GM18870 (cell line): ENCODE measurements at regions not wholly inside any gene's neighbourhood (a gene's known extent, or its start where the extent isn't known, plus 50 kb on each side); places are given as distances from the start of the nearest gene placed in this dataset.
"Not testable (repeated sequence)": the region's sequence is repeated elsewhere in the genome, so short reads cannot be mapped to it uniquely, and the experiment has no call there.

Source experiments
- ATAC-seq: cut with Tn5 transposase; IDR thresholded peaks from one replicate; pipeline ENCODE4 v1.9.1; 2021; ENCODE audit warnings: moderate library complexity; ENCODE audit not compliant: unreplicated experiment

DNA sequence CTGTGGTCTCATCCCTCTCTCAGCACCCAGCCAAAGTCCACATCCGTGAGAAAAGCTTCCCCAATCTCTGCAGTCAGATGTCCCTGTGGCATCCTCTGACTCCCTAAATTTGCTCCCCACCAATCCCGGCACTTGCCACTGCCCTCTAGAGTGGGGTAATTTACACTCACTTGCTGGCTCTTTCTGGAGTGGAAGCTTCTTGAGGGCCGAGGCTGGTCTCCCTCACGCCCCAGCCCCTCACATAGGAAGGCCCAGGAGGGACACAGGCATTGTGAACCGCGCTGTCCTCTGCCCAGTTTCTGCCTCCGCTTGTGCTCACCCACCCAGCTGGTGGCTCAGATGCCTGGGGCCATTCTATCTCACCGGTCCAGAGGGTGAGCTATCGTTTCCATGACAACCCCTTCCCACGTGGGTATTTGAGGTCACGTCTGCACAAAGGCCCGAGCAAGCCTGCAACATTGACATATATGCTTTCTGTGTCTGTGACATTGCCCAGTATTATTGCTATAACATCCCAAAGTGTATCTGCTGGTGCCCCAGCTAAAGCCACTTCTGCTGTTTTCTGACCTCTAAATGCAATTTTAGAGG, 97.3 kb upstream of the CTBP2 start:
- ATAC-seq, result no peak

DNA sequence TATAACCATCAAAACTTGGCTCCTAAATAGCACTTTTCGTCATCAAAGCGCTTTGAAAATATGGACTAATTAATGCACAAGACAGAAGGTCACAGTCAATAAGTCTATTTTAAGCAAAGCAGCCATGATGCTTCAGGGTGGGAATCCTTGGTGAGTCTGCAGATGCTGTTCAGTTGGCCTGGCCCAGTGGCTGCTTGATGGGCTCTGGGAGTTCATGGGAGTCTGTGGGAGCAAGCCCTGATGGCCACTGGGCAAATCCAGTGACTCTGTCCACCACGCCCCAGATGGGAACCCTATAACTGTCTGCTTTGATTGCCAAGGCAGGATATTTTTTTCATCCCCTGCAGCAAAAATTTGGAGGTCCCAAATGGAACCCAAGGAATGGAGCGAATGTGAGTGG, 95.7 kb upstream of the CTBP2 start:
- no peak for ATAC-seq

DNA sequence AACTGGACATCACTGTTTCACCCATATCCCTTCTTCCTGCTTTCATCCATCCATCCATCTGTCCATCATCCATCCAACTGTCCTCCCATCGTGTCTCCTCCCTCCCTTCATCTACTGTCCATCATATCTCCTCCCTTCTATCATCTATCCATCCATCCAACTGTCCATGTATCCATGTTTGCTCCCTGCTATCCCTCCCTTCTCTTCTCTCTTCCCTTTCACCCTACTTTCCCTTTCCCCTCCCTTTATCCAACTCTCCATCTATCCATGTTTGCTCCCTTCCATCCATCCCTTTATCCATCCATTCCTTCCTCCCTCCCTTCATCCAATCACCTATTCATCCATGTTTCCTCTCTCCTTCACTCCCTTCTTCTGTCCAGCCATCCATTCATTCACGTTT, 92.6 kb upstream of the CTBP2 start:
- no peak for ATAC-seq

DNA sequence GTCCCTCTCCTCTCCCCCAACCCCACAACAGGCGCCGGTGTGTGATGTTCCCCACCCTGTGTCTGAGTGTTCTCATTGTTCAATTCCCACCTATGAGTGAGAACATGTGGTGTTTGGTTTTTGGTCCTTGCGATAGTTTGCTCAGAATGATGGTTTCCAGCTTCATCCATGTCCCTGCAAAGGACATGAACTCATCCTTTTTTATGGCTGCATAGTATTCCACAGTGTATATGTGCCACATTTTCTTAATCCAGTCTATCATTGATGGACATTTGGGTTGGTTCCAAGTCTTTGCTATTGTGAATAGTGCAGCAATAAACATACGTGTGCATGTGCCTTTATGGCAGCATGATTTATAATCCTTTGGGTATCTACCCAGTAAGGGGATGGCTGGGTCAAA, 90.5 kb upstream of the CTBP2 start:
- ATAC-seq, result not testable (repeated sequence)

DNA sequence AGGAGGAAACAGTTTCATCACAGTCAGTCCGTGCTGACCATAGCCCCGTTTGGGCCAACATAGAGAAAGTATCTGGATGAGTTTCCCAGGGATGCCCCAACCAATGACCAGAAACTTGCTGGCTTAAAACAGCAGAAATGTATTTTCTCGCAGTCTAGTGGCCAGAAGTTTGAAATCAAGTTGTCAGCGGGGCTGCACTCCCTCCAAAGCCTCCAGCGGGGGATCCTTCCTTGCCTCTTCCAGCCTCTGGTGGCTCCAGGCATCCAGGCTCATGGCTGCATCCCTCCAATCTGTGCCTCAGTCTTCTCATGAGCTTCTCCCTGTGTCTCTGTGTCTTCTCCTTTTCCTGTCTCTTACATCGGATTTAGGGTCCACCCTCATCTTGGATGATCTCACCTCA, 89.6 kb upstream of the CTBP2 start:
- no peak for ATAC-seq

DNA sequence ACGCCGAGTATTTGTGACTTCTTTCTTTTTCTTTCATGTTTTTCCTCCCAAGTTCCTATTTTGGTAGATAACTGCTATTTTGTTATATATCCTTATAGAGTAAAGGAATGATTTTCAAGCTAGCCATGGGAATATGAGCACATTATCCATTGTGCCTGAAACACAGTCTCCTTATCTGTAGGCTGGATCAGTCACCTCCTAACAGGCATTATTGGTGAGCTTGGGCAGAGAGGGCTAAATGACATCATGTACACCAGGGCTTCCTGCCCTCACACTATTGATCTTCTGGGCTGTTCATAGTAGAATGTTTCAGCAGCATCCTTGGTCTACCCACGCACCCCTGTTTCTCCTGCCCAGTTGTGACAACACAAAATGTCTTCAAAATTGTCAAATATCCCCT, 88.1 kb upstream of the CTBP2 start:
- ATAC-seq, result no peak

DNA sequence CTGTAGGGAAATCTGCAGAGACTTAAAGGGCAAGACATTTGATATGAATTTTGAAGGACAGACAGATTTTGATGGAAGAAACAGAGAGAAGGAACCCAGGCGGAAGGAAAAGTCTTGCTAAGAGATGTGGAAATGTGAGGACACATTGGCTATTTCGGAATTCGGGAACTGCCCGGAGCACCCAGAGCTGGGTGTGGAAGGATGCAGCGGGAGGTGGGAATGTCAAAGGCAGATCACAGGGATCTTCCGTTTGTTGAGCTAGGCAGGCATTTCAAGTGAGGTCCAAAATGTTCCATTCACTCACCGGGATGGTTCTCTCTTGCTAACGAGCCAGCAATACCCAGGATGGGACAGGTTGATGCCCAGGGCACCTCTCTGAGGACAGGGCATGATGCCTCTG, 87.2 kb upstream of the CTBP2 start:
- ATAC-seq, result no peak

DNA sequence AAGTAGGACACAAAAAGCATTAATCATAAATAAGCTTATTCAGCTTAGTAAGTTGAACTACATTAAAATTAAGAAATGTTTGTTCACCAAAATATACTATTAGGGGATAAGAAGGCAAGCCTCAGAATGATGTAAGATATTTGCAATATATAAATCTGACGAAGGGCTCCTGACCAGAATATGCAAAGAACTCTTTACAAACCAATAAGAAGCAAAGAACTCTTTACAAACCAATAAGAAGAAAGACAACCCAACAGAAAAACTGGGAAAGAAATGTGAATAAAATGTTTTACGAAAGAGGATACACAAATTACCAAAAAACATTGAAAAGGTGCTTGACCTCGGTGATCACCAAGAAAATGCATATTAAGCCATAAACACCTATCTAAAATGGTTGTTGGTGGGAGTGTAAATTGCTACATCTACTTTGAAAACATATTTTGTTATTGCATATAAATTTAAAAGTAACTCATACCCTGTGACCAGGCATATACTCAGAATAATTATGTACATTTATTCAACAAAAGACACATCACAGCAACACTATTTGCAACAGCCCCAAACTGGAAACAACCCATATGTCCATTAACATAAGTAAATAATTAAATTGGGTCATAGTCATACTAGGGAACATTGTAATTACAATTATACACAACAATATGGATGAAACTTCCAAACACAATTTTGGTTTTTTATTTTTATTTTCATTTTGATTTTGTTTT, 83.3 kb upstream of the CTBP2 start:
- ATAC-seq, result no peak

DNA sequence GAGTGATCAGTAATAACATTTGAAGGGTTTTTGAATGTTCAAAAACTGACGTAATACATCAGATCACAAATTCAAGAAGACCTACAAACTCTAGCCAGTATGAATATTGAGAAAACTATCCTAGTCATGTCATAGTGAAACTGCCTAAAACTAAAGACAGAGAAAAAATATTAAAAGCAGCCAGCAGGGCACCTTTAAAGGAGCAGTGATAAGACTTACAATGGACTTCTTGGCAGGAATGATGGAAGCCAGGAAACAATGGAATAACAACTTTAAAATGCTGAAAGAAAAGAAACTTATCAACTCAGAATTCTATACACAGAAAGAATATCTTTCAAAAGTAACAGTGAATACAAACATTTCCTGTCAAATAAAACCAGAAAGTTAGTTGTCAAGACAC, 78.3 kb upstream of the CTBP2 start:
- no peak for ATAC-seq

DNA sequence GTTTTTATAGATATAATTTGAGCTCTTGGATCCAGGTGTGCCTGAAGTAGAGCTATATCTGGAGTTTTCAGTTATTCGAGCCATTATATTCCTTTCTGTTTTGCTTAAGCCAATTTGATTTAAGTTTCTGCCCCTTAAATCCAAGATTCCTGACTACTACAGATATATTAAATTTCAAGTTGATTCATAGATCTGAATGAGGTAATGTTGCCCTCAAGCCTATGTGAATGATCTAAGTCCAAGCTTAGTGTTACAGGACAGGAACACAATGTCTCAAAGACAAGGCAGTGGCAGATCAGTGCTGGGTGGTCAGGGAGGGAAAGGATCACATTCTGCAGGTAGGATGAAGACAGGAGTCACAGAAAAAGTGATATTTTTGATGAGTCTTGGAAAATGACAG, 75.7 kb upstream of the CTBP2 start:
- no peak for ATAC-seq

DNA sequence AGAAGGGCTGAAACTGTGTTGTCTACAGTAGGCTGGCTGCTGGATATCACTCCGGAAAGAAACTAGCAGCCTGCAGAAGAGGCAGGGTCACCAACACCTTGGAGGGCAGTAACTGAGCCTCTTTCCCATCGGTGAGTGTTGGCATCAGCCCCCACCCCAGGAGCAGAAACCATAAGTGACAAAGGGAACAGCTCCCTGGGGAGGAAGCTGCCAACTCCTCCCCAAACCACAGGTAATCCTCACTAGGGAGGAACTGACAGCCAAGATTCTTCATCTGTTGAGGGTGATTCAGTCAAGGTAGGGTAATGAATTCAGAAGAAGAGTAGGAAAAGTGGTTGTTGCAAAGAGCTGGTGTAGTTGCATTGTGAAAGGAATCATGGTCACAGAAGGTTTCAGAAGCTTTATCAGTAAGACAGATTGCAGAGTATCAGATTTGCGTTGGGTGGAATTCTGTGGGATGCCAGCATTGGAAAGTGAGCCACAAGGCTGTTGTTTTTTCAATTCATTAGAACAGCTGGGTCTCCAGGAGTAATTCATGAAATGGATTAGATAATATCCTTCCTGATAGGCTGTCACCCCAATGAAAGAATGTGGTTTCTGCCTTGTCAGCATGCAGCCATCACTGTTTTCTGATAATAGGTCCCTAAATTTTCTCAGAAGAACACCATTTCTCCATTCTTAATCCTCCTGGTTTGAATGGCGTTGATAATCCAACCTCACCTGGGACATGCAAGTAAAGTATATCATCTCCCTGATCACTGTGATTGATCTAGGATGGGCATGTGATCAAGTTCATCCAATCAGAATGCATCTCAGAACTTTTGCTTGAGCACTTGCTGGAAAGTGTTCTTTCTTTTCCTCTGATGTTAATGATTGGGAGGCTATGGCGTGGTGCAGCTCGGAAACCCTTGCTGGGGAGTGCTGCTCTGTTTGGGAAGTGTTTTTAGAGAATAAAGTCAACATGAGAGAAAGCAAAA, 75.0 kb upstream of the CTBP2 start:
- no peak for ATAC-seq

DNA sequence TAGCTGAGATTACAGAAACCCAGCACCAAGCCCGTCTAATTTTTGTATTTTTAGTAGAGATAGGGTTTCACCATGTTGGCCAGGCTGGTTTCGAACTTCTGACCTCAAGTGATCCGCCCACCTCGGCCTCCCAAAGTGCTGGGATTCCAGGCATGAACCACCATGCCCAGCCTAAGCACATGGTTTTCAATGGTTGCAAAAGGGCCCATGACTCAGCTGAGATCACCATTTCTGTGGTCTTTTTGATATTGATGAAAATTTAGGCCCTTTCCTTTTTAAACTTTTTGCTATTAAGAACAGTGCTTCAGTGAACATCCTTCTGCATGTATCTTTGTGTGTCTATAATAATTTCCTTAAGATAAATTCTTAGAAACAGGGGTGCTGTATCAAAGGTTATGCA, 74.2 kb upstream of the CTBP2 start:
- ATAC-seq, result not testable (repeated sequence)

DNA sequence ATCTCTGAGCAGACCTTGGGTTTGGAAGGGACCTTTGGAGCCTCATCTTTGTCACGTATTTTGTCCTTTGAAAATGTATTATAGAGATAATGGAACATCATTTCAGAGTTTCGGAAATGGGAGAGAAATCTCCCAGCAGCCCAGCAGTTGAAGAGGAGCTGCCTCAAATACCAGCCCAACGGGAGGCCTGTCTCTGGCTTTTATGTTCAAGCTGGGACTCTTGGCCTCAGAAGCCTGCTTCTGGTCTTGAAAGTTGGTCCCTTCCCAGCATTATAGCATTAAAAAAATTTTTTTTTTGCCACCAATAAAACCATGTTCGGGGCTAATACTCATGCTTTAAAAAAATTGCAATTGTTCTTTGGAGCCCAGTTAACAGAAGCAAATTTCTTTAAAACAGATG, 73.4 kb upstream of the CTBP2 start:
- ATAC-seq, result no peak

DNA sequence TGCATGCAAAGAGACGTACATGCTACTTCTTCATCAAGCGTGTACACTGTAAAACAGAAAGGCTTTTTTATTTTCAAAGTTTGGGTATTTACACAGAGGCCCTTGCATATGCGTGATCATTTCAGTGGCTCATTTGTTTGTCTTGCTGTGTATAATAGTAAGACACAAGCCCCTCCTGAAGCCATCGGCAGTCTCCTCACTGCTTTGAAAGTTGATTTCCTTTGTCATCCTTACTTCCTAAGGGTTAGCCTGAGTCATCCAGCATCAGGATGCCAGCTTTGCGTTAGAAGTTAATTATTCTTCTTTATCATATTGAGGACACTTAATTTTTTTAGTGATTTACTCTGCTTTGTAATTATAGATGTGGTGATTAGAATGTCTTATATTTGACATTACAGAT, 72.5 kb upstream of the CTBP2 start:
- no peak for ATAC-seq

DNA sequence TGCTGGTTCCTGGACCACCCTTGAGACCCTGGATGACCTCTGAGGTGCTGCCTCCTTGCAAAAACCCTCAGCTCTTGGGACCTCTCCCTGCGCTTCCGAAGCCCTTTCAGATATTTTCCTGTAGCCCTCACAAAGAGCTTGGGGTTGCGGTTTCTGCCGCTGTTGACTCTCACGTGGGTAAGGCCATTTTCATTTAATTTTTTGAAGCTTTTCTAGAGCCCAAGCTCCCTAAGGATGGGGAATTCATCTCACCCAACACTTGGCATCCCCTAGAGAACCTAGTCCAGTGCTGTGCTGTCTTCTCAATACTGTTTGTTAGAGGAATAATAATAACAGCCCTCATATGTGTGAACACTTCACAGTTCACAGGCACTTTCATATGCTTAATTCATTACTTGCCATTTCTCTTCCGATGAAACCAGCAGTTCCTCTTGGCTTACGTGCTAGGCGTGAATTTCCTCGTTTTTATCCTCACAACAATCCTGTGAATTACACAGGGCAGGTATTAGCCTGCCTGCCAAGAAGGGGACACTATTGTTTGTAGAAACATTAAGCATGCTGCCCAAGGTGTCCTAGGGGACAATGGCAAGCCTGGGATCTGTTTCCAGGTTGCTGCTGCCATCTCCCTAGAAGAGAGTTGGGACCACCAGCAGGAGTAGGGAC, 71.6 kb upstream of the CTBP2 start:
- ATAC-seq, result no peak

DNA sequence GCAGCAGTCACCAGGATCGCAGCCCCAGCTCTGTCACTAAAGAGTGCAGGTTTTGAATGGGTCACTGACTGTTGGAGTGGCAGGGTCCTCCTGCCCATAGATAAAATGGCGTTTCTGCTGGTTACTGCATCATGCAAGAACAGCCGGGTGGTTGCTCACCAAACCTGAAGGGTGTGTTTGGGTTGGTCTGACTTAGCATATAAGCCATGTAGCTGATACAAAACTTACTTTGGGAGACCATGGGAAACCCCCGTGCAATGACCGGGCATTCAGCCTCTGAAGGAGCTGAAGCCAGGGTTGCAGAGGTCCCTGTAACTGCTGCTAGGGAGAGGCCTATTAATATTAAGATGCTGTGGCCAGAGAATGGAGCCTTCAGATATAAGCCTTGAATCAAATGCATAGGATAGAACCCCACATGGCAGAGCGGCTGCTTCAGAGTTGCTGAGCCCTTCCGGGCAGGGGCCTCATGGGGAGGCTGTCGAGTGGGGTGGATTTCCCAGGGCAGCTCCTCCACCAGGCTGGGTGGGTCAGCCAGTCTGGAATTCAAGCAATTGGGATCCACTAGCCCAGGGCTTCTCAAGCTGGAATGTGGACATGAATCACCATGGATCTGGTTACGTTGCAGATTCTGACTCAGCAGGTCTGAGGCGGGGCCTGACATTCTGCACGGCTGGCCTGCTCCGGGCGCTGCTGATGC, 70.9 kb upstream of the CTBP2 start:
- no peak for ATAC-seq

DNA sequence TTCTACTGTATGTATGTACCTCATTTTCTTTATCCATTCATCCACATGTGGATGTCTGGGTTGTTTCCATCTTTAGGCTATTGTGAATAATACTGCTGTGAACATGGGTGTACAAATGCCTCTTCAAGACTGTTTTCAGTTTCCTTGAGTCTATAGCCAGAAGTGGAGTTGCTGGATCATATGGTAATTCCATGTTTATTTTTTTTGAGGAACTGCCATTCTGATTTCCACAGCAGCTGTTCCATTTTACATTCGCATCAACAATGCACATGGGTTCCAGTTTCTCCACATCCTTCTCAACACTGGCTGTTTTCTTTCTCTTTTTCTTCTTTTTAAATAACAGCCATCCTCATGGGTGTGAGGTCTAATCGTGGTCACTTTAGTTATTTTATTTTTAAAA, 69.9 kb upstream of the CTBP2 start:
- ATAC-seq, result no peak

DNA sequence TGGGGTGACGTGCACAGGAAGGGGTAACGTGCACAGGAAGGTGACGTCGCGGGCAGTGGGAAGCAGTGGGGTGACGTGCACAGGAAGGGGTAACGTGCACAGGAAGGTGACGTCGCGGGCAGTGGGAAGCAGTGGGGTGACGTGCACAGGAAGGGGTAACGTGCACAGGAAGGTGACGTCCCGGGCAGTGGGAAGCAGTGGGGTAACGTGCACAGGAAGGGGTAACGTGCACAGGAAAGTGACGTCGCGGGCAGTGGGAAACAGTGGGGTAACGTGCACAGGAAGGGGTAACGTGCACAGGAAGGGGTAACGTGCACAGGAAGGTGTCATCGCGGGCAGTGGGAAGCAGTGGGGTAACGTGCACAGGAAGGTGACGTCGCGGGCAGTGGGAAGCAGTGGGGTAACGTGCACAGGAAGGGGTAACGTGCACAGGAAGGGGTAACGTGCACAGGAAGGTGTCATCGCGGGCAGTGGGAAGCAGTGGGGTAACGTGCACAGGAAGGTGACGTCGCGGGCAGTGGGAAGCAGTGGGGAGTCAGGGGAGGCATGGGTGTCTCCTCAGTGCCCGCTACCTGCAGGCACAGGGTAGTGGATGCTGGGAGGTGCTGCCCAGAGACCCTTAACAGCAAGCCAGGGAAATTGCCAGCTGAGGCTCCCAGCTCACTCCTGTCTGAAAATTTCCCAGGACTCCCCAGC, 68.0 kb upstream of the CTBP2 start:
- not testable (repeated sequence) for ATAC-seq

DNA sequence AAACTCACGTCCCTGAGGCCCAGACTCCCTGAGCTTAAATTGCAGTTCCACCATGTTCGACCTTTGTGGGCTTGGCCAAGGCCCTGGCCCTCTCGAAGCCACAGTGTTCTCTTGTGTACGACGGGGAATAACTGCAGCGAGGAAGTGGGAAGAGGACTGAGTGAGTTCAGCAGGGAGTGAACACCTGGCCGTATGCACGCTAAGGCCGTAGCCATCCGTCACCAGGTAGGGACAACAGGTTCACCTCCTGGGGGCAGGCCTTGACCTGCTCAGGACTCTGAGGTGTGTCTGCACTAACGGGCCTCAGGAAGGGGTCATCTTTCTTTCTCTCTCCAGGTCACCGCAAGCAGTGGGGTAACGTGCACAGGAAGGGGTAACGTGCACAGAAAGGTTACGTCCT, 67.2 kb upstream of the CTBP2 start:
- ATAC-seq, result no peak

DNA sequence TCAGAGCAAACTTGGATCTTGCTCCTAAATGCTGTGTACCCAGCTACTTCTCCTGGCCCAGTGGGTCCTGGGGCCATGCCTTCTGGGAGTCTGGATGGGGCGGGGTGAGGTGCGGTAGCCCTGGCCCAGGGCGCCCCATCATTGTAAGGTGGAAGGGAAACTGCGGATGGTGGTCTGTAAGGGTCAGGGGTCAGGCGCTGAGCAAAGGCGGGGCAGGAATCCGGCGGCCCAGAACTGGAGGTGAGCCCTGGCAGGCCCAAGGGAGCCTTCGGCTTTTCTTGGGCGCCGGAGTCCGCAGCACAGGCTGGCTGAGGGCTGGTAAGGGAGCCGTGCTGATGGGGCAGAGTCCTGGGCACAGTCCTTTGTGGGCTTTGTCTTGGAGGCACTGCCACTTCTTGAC, 66.5 kb upstream of the CTBP2 start:
- ATAC-seq, result no peak
